ENCODE measurements at regions not wholly inside any gene's neighbourhood (a gene's known extent, or its start where the extent isn't known, plus 50 kb on each side); places are given as distances from the start of the nearest gene placed in this dataset.
A peak's percentile ranks its signal among the peaks of the same experiment; 100 is the strongest.
"Not testable (repeated sequence)": the region's sequence is repeated elsewhere in the genome, so short reads cannot be mapped to it uniquely, and the experiment has no call there.

DNA sequence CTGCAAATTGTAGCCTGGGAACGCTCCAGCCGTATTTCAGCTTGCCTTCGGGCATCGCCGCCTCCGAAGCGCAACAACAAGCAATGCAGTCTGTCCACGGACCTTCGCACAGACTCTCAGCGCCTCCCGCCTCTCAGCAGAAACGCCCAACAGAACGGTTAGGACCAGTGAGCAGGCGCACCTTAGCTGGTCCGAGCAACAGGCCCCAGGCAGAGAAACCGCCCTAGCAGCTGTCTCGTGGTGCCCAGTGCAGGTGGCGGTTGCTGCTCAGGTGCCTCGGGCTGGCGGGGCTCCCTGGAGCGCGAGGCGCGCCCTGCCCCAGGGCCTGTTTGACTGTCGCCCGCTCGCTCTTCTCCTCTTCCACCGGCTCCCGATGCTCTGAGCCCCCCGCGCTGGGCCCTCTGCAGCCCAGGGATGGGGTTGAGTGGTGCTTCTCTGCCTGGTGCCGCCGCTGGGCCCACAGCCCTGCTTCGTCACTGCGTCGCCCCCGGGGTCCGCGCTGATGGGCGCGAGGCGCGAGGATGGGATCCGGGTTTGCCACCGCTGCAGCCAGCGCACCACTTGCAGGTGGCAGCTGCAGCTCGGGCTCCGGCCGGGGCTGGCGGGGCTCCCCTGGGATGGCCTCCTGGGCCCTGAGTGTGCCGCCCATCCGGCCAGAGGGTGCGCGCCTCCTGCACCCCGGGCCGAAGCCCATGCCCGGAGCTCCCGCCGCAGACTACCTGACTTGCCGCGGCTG, 268.4 kb upstream of the FRG2C start:
- DNase-seq: no peak

DNA sequence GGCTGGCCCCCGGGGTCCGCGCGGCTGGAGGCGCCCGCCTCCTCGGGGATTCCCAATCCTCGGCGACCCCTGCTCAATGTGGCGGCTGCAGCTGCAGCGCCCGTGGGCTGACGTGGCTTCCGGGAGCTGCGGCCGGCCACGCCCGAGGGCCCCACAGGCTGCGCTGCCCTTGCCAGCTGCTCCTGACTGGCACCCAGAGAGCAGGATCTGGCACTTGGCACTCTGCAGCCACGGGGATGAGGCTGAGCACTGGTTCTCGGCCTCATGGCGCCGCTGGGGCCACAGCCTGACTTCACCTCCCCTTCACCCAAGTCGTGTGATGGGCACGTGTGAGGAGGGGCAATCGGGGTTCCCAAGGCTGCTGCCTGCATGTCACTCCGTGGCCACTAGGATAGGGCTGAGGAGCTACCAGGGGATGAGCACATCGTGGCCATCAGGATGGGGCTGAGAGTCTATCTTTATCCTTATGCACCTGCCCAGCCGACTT, 267.8 kb upstream of the FRG2C start:
- no peak for DNase-seq

- DNase-seq: not testable (repeated sequence)
Observed at GRCh38 chr3:75397486-75397885, 266.6 kb upstream of the FRG2C start.

GRCh38 chr3:75422101-75422945, 241.8 kb upstream of the FRG2C start:
- DNase-seq: not testable (repeated sequence)

- DNase-seq: not testable (repeated sequence)
Observed at GRCh38 chr3:75425379-75425778, 238.7 kb upstream of the FRG2C start.

DNA sequence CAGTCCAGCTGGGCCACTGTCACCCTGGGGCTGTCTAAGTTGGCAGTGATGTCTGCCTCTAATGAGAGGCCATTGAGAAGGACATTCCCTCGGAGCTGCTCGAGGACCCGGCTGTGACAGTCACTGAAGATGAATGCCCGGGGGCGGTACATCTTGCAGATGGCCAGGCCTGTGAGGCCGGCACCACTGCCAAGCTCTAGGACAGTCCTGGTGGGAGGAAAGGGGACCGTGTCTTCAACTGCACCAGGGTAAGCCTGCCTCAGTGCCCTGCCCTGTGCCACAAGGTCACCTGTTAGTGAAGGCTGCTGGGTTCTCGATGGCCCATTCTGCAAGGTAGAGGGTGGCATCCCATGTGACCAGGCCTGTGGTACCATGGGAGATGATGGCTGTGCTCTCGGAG, 236.6 kb upstream of the FRG2C start:
- DNase-seq: not testable (repeated sequence)

- DNase-seq: not testable (repeated sequence)
Observed at GRCh38 chr3:75427906-75428305, 236.2 kb upstream of the FRG2C start.

DNA sequence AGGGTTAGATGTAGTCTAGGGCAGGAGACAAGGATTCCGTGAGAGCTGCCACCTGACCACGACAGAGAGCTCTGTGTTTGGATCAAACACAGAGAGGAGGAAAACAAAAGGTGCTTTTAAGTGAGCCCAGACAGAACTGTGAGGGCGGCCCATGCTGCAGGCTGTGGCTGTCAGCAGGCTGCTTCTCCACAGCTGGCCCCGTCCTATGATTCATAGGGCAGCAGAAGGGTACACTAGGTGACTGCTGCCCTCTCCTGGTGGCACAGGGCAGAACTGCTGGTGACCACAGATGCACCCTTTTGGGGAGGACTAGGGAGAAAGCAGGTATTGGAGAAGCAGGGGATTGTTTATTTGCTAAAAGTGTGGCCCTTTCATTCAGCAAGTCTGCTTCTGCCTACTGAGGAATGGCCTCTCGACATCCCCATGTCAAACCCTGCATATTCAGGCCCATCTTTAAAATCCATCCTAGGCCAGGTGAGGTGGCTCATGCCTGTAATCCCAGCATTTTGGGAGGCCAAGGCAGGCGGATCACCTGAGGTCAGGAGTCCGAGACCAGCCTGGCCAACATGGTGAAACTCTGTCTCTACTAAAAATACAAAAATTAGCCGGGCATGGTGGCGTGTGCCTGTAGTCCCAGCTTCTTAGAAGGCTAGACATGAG, 234.4 kb upstream of the FRG2C start:
- DNase-seq: peak; percentile 70

DNA sequence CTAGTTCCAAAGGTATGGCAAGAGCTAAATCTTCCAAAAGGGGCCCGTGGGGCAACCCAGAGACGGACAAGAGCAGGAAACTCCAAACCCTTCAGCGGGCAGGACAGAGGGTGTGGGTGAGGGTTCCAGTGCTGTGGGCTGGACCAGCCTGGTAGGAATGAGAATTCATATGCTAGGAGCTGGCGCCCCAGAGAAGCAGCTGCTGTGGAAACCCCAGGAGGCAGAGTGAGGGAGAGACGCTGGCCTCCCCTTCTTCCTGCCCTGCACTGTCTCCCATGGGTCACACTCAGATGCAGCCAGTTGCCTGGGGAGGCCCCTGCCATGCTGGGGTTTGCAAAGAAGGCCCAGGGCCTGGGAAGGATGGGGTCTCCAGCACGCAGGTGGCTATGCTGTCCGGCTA, 233.7 kb upstream of the FRG2C start:
- DNase-seq: not testable (repeated sequence)

DNA sequence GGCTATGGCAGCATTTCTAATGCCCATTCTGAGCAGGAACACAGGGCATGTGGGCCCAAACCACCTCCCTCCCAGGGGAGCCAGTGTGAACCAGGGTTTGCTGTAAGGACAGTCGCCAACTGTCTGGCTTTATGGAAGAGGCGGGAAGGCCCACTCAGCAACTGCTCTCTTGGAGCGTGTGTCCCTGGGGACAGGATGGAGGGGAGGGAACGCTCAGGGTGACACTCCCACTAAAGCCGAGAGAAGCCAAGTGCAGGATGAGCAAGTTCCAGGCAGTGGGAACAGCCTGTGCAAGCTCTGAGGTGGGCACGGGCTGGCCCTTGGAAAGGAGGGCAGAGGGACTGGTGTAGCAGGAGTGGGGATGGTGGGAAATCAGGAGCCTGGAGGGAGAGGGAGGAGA, 233.0 kb upstream of the FRG2C start:
- DNase-seq: not testable (repeated sequence)

DNA sequence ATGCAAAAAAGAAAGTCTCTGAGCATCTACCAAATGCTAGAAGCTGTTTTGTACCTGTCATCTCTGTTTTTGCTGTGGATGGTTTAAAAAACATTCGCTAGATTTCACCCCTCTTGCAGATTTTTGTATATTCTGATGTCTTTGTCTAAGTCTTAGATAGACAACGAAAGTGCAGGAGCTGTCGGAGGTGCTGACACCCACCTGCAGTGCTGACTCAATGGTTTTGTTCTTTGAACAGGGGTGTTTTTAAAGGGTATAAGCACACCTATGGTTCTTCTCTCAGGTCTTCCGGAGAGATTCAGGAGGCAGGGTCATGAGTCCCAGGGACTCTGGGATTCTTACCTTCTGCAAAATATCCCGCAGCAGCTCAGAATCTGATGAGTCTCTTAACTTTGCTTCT, 231.7 kb upstream of the FRG2C start:
- DNase-seq: not testable (repeated sequence)

GRCh38 chr3:75432885-75433284, 231.2 kb upstream of the FRG2C start:
- DNase-seq: peak; percentile 76

DNA sequence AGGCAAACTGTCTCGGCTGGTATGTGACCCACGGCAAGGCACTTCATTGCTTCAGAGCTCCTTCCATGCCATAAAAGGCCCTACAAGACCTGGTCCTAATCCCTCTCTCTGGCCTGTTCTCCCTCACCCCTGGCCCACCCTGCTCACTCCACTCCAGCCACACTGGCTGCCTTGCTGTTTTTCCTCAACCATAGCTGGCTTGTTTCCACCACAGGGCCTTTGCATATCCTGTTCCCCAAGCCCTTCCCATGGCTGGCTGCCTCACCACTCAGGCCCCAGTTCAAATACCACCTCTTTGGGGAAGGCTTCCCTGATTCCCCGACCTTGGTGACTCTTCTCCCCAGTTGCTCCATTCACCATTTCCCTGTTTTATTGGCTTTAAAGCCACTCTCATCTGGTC, 230.8 kb upstream of the FRG2C start:
- not testable (repeated sequence) for DNase-seq

DNA sequence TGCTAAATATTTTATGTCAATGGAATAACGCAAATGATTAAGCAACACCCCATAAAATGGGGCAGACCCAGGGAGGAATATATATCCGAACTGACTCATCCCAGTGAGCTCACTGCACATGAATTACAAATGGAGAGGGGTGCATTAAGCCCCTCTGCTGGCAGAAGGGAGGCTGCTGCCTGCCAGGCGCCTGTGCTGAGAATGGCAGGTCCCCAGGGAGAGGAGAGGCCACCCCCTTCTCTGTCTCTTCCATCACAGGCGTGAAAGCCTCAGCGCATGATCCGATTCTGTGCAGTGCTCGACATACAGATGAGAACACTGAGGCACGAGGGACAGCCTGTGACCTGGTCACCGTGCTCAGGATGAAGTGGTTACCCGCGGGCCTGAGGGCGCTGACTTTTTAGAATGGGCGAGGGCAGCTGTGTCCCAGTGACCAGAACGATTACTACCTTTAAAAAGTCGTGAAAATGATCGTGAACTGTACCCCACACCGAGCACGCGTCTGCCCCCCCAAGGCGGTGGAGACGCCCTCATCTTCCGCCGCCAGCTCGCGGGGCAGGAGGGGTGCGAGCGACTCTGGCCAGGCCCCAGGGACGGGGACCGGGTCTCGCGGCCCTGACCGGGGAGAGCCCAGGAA, 229.7 kb upstream of the FRG2C start:
- peak; percentile 71 for DNase-seq

DNA sequence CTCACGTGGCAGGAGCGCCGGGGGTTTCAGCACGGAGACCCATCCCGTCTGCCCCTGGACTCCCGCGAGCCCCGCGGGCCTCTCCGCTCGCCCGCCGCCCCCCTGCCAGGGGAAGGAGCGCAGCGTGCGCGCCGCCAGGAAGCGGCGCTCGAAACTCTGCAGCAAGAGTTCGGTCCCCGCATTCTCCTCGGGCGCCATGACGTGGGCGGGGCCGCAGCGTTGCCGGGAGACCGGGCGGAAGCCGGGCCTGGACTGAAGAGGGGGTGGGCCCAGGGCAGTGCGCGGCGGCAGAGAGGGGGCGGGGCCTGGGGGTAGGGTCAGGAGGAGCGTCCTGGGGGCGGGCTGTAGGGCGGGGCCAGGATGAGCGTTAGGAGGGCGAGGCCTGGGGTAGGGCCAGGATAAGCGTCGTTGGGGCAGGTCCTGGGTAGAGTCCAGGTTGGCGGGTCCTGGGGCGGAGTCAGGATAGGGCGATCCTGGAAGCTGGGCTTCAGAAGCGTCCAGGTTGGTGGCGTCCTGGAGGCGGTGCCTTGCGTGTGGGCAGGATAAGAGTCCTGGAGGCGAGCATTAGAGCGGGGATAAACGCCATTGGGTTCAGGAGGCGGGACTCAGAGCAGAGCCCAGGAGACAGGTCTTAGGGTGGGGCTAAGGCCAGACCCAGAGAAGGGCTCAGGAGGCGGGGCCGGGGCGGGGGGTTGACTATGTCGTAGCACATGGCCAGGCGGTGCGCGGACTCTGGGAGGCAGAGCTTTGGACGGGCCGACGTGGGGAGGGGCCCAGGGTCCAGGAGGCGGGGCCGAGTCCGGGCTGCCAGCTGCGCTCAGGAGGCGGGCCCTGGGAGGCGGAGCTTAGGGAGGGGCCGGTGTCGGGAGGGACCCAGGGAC, 229.0 kb upstream of the FRG2C start:
- peak; percentile 100 for DNase-seq

GRCh38 chr3:75435794-75436400, 228.2 kb upstream of the FRG2C start:
- peak; percentile 55 for DNase-seq

GRCh38 chr3:75440986-75441385, 223.1 kb upstream of the FRG2C start:
- not testable (repeated sequence) for DNase-seq

GRCh38 chr3:75444634-75445033, 219.5 kb upstream of the FRG2C start:
- DNase-seq: not testable (repeated sequence)

DNA sequence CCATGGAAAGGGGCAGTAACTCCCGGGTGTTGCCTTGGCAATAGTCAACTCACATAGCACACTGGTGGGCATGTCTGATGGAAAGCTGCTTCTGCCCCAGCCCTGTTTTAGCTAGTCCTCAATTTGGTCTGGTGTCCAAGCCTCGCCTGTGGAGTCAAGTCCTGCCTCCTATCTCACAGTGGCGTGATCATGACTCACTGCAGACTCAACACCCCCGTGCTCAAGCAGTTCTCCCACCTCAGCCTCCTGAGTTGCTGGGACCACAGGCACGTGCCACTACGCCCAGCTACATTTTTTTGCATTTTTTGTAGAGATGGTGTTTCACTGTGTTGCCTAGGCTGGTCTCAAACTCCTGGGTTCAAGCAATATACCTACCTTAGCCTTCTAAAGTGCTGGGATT, 218.9 kb upstream of the FRG2C start:
- DNase-seq: not testable (repeated sequence)

DNA sequence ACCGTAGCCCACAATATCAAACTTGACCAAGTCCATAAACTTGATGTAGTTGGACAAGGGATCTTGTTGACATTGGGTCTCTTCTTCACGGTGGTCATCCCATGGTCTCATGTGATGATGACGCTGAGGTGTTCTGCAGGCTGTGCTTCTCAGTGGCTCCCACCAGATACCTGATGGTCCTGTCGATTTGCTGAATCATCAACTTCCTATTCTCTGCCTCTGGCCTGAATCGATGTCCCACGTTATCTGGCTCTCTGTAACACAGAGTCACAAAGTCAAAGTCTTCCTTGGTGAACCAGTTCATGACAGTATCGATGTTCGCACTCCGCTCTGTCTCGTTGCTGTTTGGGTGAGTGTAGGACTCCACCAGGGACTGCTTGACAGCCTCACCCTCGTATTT, 217.2 kb upstream of the FRG2C start:
- DNase-seq: not testable (repeated sequence)

GRCh38 chr3:75453328-75453727, 210.8 kb upstream of the FRG2C start:
- not testable (repeated sequence) for DNase-seq

Measured in T1000 (cell line).